ENCODE measurements at regions not wholly inside any gene's neighbourhood (a gene's known extent, or its start where the extent isn't known, plus 50 kb on each side); places are given as distances from the start of the nearest gene placed in this dataset.

- intact Hi-C loops (cut with micrococcal nuclease; ENCODE audit: unreplicated experiment): no loop called here
- ChIA-PET CTCF (interaction anchor here (1.5 kb wide), 1 partner anchor 10 kb away, joined by 4 read pairs; no protein-coding TSS in a partner anchor), RAD21 (ENCODE audit: unreplicated experiment) (no interaction called here), SMC1A (ENCODE audit: uncharacterized antibody, unreplicated experiment) (interaction anchor here (1.5 kb wide), 1 partner anchor 12 kb away, joined by 4 read pairs; no protein-coding TSS in a partner anchor), POLR2A (no interaction called here)
- no TSS peak for BruUV-seq (replicated peaks)
- ATAC-seq: no peak
- no peaks in the 10 kb centered on the region for H3K79me2 ChIP-seq (ENCODE audit: control insufficient read depth, insufficient read depth, low read length)
- no peak overlapping the region for H3K4me3 ChIP-seq
- TF ChIP-seq FOXM1 (IDR thresholded peaks at IDR 0.05; ENCODE audit: low read depth, low read length) (no peak), MYC (IDR thresholded peaks at IDR 0.05; ENCODE audit: insufficient read depth, insufficient read length, insufficient replicate concordance, low read length, severe bottlenecking) (no peak), ATF3 (IDR thresholded peaks at IDR 0.05; ENCODE audit: borderline replicate concordance, extremely low read depth, low read depth, low read length) (no peak)
- no peak for FAIRE-seq
- no peak overlapping the region for H2AFZ ChIP-seq (ENCODE audit: control insufficient read depth, low read depth, low read length)
- no peaks in the 10 kb centered on the region for H4K20me1 ChIP-seq (ENCODE audit: control insufficient read depth, insufficient read depth)
- H3K9ac ChIP-seq (ENCODE audit: control insufficient read depth, insufficient read depth, low read length): no peak overlapping the region
- H3K4me2 ChIP-seq (ENCODE audit: control insufficient read depth, insufficient read depth): no peak overlapping the region
- no peaks in the 10 kb centered on the region for H3K36me3 ChIP-seq (ENCODE audit: control insufficient read depth in 2 of 2, insufficient read depth in 2 of 2, low read length in 1 of 2)
- no peaks in the 10 kb centered on the region for H3K9me3 ChIP-seq (replicated peaks; ENCODE audit: control insufficient read depth, insufficient read depth, low read length)
- DNase-seq (ENCODE audit: low read depth, low spot score): no peak
- H3K4me1 ChIP-seq (ENCODE audit: control insufficient read depth, insufficient read depth, low read length): no peaks in the 10 kb centered on the region
- in situ Hi-C loops (cut with MboI): no loop called here
- no peaks in the 10 kb centered on the region for H3K27me3 ChIP-seq (replicated peaks in 1 of 2; ENCODE audit: control insufficient read depth in 2 of 2, insufficient read depth in 2 of 2, low read length in 1 of 2)
- no peak overlapping the region for H3K27ac ChIP-seq (ENCODE audit: control insufficient read depth, insufficient read depth)
Measured at GRCh38 chr7:118452128-118452527, 227.6 kb downstream of the ANKRD7 start.

- 2% methylated on average over 2 of the region's 2 CpGs for WGBS (ENCODE audit: insufficient coverage, insufficient replicate concordance, low lambda C conversion rate, missing lambda C conversion rate)
- ATAC-seq (no peak), DNase-seq (ENCODE audit: low read depth, low spot score) (no peak), FAIRE-seq (no peak)
- Histone ChIP-seq H3K9ac (ENCODE audit: control insufficient read depth, insufficient read depth, low read length) (no peak overlapping the region), H3K27me3 (replicated peaks in 1 of 2; ENCODE audit: control insufficient read depth in 2 of 2, insufficient read depth in 2 of 2, low read length in 1 of 2) (no peaks in the 10 kb centered on the region), H3K9me3 (replicated peaks; ENCODE audit: control insufficient read depth, insufficient read depth, low read length) (no peaks in the 10 kb centered on the region), H4K20me1 (ENCODE audit: control insufficient read depth, insufficient read depth) (no peaks in the 10 kb centered on the region), H3K4me3 (no peak overlapping the region), H3K79me2 (ENCODE audit: control insufficient read depth, insufficient read depth, low read length) (no peaks in the 10 kb centered on the region), H3K27ac (ENCODE audit: control insufficient read depth, insufficient read depth) (no peak overlapping the region), H3K36me3 (ENCODE audit: control insufficient read depth in 2 of 2, insufficient read depth in 2 of 2, low read length in 1 of 2) (no peaks in the 10 kb centered on the region), H3K4me2 (ENCODE audit: control insufficient read depth, insufficient read depth) (no peak overlapping the region), H3K4me1 (ENCODE audit: control insufficient read depth, insufficient read depth, low read length) (no peaks in the 10 kb centered on the region), H2AFZ (ENCODE audit: control insufficient read depth, low read depth, low read length) (no peak overlapping the region)
- intact Hi-C loops (cut with micrococcal nuclease; ENCODE audit: unreplicated experiment) (no loop called here), in situ Hi-C loops (cut with MboI) (no loop called here)
- POLR2A ChIA-PET: no interaction called here
- BruUV-seq (replicated peaks): no TSS peak
- SMC1A ChIA-PET (ENCODE audit: uncharacterized antibody, unreplicated experiment): no interaction called here
- RAD21 ChIA-PET (ENCODE audit: unreplicated experiment): no interaction called here
- CTCF ChIA-PET: no interaction called here
- TF ChIP-seq NFYA (IDR thresholded peaks at IDR 0.05; ENCODE audit: borderline replicate concordance, low read depth, low read length) (no peak), NR2C1 (IDR thresholded peaks at IDR 0.05) (no peak), TCF7 (IDR thresholded peaks at IDR 0.05; ENCODE audit: borderline replicate concordance) (no peak), ZBTB11 (CRISPR knock-in tag; IDR thresholded peaks at IDR 0.05) (no peak), NRF1 (conservative IDR thresholded peaks at IDR 0.05; ENCODE audit: low read depth, low read length) (no peak), CUX1 (IDR thresholded peaks at IDR 0.05; ENCODE audit: insufficient replicate concordance, low read depth, low read length) (no peak)
Measured at GRCh38 chr7:118467381-118467780, 242.9 kb downstream of the ANKRD7 start.
